ENCODE measurements at regions not wholly inside any gene's neighbourhood (a gene's known extent, or its start where the extent isn't known, plus 50 kb on each side); places are given as distances from the start of the nearest gene placed in this dataset.

- TF ChIP-seq REST (IDR thresholded peaks at IDR 0.05) (no peak), MYC (IDR thresholded peaks at IDR 0.05; ENCODE audit: borderline replicate concordance, low read length) (no peak)
Measured at GRCh38 chr6:3553254-3553653, 96.4 kb upstream of the SLC22A23 start.
